Peyer's patch (tissue), 4 donors: ENCODE measurements at regions not wholly inside any gene's neighbourhood (a gene's known extent, or its start where the extent isn't known, plus 50 kb on each side); places are given as distances from the start of the nearest gene placed in this dataset.

ENCODE experiments used
- POLR2A ChIP-seq, 2 donors: fragments of 450-650 bp; IDR thresholded peaks; one replicate each; pipeline ENCODE4 v1.5.1; 2017; ENCODE audit warnings: antibody characterized with exemption in 2 of 2, mild to moderate bottlenecking in 2 of 2, moderate library complexity in 2 of 2
- TF ChIP-seq, protein P1 (sequence below), 6 experiments: fragments of 450-650 bp in 4 of 6; fragments of 200-600 bp in 2 of 6; sonication (generic) in 1 of 6; IDR thresholded peaks; one replicate each; pipeline ENCODE4 v1.5.1; 2017 to 2019; ENCODE audit warnings: antibody characterized with exemption in 6 of 6, mild to moderate bottlenecking in 3 of 6, moderate library complexity in 1 of 6

DNA sequence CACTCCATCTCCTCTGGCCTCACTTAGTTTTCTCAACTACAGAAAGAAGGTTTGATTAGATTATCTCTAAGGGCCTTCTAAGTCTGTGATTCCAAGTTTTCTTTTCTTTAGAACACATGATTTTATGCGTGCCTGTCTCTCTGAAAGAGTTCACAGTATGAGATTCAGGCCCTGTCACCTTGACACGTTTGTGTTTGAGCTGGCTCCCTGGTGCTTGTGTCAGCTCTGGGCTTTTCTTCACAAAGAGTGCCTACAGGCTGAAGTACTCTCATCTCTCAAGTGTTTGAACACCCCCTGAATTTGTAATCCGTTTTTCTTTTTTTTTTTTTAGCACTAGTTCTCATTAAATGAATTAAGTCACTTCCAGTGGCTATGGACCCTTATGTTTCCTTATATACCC is 306.9 kb upstream of the C9orf72 start:
- TF ChIP-seq, protein P1, sequence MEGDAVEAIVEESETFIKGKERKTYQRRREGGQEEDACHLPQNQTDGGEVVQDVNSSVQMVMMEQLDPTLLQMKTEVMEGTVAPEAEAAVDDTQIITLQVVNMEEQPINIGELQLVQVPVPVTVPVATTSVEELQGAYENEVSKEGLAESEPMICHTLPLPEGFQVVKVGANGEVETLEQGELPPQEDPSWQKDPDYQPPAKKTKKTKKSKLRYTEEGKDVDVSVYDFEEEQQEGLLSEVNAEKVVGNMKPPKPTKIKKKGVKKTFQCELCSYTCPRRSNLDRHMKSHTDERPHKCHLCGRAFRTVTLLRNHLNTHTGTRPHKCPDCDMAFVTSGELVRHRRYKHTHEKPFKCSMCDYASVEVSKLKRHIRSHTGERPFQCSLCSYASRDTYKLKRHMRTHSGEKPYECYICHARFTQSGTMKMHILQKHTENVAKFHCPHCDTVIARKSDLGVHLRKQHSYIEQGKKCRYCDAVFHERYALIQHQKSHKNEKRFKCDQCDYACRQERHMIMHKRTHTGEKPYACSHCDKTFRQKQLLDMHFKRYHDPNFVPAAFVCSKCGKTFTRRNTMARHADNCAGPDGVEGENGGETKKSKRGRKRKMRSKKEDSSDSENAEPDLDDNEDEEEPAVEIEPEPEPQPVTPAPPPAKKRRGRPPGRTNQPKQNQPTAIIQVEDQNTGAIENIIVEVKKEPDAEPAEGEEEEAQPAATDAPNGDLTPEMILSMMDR (IDR thresholded peaks at IDR 0.05) = no peak
- no peak for TF ChIP-seq POLR2A (IDR thresholded peaks at IDR 0.05)
